GM18502 (cell line): ENCODE measurements at regions not wholly inside any gene's neighbourhood (a gene's known extent, or its start where the extent isn't known, plus 50 kb on each side); places are given as distances from the start of the nearest gene placed in this dataset.

Source experiments
- ATAC-seq: cut with Tn5 transposase; IDR thresholded peaks from one replicate; pipeline ENCODE4 v1.9.1; 2021; ENCODE audit warnings: mild to moderate bottlenecking; ENCODE audit not compliant: unreplicated experiment, poor library complexity

DNA sequence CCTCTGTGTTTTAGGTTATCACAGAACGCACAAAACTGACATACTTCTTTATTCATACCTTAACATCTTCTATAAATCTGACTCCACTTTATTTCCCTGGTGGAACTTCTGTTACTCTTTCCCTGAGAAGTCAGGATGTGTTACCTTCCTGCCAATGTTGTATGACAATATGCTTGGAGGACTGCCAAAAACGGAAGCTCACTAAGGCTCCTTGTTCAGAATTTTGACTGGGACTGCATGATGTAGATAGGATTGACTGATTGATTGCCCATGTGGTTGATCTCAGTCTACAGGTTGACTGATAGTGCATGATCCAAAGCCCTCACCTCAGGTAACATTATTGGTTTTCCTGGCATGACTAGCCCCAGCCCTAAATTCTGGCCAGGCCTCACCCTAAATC lies 319.4 kb downstream of the TLR4 start:
- no peak for ATAC-seq

DNA sequence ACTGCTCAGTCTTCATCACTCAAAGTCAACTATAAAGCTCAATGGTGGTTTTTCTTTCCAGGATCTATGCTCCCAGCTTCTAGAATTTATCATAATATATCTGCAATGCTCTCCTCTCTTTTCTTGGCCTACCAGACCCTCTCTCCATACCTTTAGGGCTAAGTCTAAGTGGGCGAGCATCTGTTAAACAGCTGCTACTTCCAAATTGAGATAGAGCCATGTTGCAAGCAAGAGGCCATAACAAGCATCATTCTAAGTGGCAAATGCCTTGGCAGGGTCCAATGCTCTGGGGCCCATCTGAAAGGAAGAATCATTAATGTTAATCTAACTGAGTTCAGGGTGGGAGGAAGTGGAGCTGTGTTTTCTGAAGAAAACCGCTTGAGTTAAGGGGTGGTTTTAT lies 324.0 kb downstream of the TLR4 start:
- ATAC-seq = no peak

DNA sequence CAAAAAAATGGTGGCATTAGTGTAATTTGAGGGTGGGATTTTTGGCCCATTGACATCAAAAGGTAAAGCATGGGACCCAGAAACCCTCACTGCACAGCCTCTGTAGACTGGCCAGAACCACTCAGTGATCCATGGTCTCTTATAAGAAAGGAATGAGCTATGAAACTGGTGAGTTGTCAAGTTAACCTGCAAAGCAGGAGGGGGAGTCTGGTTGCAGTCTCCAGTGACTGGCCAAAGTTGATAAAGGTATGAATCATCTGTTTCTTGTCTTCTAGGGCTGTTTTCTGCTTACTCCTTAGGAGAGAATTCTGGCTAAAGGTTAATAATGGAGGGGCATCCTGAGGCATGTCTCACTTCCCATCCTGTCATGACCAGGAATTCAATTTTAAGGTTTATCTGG lies 325.2 kb downstream of the TLR4 start:
- ATAC-seq = no peak

DNA sequence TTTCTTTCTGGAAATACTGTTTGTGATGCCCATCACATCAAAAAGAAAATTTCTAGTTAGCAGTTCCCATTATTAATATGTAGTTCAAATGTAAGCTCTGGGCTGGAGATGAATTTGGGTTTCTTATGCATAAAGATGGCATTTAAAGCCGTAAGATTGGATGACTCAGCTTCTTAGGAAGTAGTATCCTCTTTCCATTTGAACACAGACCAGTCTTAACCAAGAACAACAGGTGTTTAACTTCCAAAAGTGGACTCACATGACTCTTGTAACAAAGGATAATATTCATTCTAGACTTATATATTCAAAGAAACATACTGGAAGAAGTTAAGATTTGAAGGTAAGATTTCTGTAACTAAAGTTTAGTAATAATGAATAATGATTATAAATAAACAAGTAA lies 330.5 kb downstream of the TLR4 start:
- ATAC-seq = no peak

DNA sequence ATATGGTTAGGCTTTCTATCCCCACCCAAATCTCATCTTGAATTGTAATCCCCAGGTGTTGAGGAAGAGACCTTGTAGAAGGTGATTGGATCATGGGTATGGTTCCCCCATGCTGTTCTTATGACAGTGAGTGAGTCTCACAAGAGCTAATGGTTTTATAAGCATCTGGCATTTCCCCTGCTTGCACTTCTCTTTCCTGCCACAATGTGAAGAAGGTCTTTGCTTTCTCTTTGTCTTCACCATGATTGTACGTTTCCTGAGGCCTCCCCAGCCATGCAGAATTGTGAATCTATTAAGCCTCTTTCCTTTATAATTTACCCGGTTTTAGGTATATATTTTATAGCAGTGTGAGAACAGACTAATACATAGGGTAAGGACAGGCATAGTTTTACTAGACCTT lies 334.5 kb downstream of the TLR4 start:
- ATAC-seq = no peak

DNA sequence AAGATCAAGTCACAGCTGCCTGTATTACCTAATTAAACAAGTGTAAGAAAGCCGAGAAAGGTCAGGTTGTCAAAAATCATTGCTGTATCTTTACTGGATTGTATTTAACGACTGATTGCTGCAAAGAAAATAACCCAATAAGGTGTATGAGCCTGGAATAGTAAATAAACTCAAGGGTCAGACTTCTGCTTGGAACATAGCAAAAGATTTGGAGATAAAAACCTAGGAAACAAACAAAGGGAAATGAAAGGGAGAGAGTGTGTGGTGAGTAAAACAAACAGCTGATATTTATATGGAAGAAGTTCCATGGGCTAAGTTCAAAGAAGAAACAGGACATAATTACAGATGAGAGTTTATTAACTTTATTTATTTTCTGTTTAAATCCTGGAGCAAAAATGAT lies 354.0 kb downstream of the TLR4 start:
- ATAC-seq = no peak

DNA sequence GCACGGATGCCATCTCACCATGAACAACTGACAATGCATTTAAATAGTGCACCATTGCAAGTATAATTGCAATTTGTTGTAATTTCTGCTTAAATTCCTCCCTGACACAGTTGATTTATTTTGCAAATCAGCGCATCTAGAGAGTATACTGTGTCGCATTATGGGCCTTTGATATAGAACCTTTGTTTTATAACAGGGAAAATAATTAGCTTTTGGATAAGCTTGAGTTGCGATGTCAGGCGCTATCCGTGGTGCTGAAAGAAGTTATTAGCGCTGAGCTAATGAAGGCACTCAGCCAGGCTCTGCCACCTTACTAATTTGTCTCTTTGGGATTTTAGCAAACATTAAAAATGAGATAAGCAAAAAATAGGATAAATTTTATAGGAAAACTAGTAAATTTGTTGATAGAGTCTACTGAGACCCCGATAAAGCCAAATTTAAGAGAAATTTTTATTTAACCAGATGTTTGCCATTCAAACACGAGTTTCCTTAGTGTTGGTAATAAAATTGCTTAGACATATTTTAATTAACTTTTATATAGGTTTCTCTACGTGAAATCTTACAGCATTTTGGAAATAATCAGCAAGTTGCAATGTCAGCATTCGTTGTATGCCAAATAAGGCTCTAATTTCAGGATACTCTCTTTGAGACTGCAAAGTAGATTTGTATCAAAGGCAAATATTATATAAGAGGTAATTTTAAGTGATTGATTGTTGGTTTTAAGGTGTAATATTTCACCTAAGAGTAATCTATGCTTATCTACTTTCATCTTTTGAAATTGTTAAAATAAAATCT lies 355.5 kb downstream of the TLR4 start:
- ATAC-seq = no peak

DNA sequence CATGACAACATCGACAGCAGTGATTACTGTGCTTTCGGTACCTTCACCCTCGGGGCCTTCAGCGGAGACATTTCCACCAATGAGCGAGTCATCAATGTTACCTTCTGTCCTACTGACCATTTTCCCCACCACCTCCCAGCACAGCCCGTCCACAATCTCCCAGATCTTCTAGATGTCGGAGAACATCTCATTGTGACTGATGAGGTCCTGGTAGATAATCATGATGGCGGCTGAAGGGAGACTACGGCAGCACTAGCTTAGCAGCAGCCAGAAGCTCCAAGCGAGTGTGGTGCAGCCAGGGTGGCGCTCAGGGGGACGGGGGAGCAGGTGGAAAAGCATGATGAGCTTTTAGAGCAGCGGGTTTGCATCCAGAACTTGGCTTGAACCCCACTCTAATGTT lies 379.0 kb downstream of the TLR4 start:
- no peak for ATAC-seq

DNA sequence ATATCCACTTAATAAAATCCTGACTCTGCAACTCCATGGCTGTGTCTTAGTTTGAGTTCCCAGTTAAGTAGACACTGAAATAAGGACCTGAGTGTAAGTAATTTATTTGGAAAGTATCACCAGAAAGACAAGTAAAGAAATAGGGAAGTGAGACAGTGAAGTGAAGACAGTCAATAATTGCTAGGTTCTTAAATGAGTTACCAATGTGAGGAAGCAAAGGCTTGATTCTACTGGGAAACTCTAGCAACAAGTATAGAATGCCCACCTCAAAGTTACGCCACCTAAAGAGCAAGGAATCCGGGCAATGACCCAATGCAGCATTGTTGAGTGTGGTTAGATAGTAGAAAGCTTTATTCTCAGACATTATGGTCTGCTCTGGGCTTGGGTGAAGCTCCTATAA lies 383.9 kb downstream of the TLR4 start:
- no peak for ATAC-seq

DNA sequence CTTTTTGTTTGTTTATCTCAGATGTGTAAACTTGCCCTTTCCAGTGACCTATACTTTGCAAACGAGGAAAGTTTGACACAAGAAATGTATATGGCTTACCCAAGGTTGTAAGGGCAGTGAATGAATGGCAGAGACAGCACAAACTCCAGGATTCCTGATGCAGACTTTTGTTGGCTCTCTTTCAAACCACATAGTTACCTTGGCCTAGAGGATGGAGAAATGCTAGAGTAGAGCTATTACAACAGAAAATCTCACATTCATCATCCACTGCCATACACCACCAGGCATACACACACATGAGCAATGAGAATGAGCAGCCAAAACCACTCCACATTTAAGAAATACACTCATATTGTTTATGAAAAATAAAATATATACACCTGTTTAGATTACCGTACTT lies 387.0 kb downstream of the TLR4 start:
- ATAC-seq = no peak

DNA sequence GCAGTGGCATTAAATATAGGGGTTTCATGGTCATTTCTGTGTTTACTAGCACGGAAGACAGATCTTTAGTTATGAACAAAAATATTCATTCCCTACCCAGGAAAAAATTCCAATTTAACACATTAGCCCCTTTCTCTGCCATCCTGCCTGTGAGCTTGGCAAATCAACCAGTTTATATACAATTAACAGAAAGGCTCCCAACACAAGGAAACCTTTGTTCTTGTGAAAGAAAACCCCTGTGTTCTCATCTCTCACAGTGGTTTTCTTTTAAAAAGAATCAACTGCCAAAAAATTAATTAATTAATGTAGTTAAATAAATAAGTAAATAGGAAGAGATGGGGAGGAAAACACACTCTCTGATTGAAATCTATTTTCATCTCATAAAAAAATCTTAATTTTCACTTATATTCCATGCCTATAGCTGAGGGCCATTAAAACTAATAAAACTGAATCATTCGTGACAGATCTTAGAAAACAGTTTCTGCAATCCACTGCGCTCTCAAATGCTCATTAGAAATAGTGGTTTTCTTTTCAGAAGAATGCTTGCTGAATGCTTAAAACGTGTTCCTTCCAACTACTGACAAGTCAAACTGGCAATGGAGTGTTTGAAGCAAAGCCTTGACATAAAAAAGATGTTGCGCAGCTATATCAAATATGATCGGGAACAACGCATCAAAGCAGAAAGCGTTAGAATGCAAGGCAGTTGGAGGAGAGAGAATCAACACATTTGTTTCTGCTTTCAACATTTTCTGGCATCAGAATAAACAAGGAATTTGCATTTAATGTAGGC lies 387.7 kb downstream of the TLR4 start:
- ATAC-seq = no peak

DNA sequence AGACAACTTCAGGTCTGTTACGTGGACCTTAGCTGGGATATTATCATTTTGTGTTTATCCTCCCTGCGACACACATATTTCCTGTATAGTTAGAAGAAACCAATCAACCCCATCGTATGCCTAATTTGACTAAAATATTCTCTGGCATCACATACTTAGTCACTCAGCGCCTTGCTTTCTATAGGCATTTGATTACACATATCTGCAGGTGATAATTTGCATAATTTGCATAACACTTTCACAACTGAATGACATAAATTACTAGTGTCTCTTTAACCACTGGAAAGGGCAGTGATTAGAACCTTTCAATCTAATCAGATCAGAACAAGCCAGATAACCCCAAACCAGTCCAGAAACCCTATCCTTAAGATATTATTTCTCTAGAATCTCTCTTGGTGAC lies 390.2 kb downstream of the TLR4 start:
- peak; percentile 73 for ATAC-seq

DNA sequence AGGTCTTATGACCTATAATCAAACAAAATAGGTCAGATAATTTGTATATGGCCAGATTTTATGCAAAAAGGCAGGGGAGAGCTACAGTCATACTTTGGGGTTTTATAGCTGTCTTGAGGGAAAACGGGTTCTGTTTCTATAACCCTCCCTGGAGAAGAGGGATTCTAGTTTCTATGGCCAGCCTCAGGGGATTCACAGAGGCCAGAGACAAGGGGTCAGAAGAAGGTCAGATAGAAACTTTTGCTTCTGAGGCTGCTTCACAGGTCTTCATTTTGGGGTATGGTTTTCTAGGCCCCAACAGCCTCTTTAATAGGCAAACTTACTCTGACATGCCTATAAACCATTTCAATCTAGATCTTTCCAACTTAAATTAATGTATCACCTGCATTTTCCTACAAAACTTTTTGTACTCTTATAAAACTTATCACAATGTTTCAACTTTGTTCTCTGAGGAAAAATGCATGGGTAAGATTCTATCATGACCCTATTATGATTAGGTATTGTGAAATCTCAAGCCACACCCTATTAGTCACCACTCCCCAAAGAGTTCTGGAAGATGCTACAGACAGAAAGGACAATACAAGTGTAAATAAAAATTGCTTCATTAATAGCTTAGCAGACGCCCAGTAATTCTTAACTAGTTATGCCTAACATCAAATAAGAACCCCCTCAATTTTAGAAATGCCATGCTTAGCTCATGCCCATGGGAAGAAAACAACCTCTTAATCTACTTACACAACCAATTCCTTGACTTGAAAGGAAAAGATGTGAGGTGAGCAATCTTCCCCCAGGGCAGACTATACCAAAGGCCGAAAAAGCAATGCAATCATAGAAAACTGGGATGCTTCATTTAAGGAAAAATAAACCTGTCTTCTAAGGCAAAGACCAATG lies 396.6 kb downstream of the TLR4 start:
- ATAC-seq = no peak

DNA sequence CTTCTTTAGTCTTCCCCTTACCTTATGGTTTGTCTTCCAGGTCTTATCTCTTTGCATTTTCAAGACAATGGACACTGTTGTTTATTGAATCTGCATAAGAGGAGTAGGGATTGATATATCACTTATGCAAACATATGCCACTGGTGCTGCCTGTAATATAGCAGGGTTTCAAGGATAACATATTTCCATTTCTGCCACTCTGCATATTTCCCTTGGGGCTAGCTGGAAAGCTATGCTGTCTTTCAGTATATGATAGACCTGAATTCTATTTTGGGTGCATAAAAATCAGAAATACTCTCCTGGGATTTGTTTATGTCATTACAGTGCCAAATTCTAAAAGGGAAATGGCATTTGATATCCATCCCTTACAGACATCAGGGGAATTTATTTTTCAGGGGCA lies 400.2 kb downstream of the TLR4 start:
- ATAC-seq = no peak

DNA sequence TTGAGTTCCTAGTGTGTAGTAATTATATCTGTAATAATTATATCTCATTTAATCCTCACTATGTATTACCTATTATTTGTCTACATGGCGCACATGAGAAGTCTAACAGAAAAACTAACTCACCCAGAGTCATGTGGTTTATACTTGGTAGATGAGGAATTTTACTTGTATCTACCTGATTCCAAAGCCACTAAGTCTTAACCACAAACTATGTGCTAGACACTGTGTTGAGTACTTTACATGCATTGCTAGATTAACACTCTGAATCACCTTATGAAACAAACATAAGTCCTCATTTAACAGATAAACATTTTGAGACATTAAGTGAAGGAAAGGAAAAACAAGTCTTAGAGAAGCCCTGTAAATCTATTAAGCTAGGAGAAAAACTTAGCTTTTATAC lies 404.8 kb downstream of the TLR4 start:
- ATAC-seq = no peak

DNA sequence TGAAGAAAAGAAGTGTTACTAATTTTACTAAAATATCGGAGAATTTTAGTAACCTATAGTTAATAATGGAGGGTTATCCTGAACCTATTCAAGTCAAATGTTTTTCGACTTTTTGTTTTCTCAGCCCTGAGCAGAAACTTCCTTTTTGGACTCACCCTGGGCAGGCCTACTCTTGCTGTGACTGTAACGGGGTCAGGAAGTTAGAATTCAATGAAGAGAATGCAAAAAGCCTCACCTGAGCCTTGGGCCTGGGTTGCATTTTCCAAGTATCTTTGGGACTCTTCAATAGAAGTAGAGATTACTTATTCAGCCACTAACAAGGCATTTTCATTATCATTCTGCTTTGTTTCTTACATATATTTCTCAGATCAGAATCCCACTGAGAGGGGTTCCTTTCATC lies 405.3 kb downstream of the TLR4 start:
- no peak for ATAC-seq

DNA sequence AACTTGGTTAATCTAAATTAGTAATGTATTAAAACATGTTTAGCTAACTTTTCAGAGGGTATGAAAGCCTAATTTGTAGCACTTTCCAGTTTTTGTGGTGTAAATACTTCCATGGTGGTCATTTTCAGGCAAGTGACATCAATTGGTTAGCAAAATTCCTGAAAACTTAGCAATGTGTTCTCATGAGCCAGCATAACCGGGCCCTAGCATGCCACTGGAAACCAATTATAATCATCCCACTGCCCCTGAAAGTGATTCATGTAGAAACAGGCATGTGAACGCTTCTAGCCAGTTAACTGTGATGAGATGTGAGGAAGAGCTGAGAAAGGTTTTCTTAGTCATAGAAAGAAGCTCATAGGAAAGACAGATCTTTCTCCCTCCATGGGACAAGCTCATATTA lies 417.2 kb downstream of the TLR4 start:
- ATAC-seq = no peak

DNA sequence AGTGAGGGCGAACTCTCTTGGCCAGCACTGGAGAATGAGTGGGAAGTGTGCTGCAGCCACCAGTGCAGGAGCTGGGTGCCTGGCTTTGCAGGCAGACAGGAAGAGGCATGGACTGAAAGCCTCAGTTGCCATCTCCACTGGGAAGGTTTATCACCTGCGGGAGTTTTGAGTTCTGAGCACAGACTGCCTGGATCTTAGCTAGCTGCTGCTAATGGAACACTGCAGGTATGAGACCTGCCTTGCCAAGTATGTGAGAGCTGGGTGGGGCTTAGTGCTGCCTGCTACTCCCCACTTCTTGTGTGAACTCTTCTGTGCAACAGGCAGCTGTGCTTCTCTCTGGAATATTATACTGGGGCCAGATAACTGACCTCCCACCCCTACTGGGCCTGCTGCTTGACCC lies 424.1 kb downstream of the TLR4 start:
- no peak for ATAC-seq

DNA sequence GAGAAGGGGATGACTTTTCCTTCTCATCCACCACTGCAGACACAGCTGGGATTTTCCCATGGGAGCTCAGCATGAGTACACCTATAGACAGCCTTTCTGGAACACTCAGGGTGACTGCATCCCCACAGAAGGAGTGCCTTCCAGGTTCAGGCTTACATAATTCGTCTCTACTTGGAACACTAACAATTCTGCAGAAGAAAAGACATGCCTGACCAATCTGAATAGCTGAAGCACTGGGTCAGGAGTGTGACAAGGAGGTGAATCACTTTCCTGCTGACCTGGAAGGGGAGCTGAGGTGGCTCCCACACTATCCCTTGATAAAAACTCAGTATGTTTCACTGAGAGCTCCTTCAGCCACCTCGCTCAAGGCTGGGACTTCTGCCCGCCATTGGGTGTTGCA lies 425.3 kb downstream of the TLR4 start:
- no peak for ATAC-seq

DNA sequence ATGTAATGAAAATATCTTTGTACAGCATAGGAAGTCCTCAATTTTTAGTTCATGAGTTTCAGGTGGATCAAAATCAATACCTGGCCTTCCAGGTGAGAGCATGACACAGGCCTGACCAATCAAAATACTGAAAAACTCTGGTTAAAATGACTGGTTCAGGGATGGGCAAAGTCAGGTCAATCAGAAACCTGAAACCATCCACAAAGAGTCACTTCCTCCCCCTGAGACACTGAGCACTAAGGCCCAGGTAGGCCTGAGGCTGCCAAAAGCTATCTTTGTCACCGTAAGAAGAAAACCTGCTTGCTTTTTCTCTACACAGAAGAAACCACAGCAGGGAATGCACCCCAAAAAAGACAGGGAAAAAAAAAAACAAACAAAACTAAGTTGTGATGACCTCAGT lies 444.8 kb downstream of the TLR4 start:
- no peak for ATAC-seq

DNA sequence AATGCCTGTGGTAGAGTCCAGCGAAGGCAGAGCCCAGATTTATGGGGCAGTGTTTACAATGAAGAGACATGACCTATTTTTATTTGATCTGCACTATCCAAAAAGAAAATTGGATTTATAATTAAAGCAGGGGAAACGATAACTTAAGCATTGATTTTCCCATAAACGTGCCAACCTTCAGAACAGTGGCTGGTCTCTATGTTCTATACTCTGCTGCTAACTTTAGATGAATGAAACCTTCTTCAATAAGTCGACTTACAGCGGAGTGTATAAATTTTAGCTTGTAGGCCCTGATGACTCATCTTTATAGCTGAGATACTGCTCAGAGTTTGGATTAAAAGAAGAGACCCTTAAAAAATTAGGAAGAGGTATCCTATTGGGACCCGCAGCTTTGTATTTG lies 452.6 kb downstream of the TLR4 start:
- ATAC-seq = no peak
